GM21367 (cell line): ENCODE measurements at regions not wholly inside any gene's neighbourhood (a gene's known extent, or its start where the extent isn't known, plus 50 kb on each side); places are given as distances from the start of the nearest gene placed in this dataset.

Experiments
- ATAC-seq: cut with Tn5 transposase; IDR thresholded peaks from one replicate; pipeline ENCODE4 v1.9.1; 2021; ENCODE audit not compliant: unreplicated experiment

DNA sequence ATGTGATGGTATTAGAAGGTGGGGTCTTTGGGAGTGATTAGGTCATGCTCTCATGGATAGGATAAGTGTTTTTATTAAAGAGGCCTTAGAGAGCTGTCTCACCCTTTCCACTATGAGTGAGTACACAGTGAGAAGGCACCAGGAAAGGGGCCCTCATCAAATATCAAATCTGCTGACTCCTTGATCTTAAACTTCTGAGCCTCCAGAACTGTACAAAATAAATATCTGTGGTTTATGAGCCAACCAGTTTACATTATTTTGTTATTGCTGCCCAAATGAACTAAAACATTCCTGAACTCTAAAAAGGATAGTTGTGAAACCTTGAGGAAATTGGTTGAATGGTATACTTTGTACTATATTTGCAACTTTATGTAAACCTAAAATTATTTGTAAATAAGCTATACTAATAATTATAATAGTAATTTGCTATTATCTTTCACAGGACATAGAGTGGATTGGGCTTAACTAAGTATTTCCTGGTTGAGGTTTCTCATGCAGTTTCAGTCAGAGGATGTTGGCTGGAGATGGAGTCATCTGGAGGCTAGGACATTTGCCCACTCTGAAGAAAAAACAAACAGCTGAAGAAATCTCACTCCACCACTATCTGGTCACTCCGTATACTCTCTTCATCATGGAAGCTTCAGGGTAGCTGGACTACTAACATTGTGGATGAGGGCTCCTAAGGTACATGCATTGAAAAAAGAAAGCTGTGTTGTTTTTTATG is 1068.6 kb upstream of the CADM2 start:
- ATAC-seq, result no peak

GRCh38 chr3:83890763-83891135 is 1068.0 kb upstream of the CADM2 start:
- no peak for ATAC-seq

DNA sequence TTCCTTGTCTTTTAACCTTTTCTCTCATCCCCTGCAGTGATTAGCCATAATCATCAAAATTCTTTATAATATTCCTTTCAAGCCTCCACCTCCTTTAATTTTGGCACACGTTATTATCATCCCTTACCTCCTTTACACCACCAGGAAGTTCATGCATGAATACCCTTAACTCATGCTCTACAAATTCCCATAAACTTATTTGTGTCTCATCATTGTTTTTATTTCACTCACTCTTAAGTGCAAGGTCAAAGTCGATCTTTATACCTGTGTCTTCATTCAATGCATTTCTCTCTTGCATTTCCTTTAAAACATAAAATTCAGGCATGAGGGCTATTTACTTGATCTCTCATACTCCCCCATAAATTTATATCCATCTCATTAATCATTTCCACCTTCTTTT is 1064.6 kb upstream of the CADM2 start:
- no peak for ATAC-seq

GRCh38 chr3:83895892-83896291 is 1062.9 kb upstream of the CADM2 start:
- ATAC-seq, result no peak

DNA sequence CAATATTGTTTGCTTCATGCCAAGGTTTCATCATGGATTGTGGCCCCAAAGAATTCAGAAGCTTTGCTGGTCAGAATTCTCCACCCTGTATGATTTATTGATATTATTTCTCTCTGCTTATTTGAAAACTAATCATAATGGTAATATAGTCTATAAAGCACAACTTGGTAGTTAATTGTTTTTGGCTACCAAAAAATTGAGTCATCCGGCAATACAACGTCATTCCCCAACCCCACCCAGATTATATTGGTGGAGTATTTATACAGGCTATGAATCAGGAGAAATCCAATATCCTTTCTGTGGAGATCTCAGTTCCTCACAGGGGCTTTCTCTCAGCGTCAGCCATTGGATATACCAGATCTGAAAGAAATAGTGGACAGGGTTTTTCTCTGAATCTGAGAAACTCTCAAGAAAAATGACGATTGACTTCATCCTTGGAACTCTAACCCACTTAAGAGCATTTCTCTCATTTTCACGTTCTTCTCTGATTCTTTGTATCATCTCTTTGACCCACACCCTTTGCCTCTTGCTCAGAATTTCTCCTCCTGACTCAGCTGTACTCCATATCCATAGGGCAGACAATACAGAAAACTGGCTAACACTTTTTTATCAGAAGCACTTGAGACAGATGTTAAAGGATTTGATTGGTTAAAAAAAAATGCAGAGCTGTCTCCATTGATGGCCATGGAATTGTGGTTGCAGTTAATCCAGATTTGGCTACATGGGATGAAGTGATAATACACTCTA is 1055.8 kb upstream of the CADM2 start:
- no peak for ATAC-seq

DNA sequence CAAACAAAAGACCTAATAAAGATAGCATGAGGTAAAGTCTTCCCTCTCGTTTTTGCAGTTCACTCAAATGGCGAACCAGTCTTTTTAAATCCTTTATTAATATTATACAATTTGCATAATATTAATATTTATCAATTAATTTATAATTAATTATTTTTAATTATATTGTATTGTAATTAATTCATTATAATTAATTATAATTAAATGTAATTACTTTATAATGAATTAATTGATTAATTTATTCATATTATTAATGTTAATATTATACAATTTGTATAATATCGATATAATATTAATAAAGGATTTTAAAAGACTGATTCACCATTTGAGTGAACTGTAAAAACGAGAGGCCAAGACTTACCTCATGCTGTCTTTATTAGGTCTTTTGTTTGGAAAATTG is 1045.4 kb upstream of the CADM2 start:
- ATAC-seq, result no peak

DNA sequence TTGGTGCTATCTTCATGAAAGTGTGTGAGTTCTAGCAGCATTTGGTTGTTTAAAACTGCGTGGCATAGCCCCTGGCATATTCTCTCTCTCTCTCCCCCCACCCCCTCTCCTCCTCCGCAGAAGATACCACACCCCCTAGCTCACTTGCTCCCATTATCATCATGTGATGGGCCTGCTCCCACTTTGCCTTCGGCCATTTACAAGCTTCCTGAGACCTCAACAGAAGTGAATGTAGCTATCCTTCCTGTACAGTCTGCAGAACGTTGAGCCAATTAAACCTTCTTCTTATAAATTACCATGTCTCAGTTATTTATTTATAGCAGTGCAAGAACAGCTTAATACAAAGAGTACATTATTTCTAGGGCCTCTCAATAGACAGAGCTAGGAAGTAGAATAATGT is 1032.5 kb upstream of the CADM2 start:
- no peak for ATAC-seq

- no peak for ATAC-seq
Observed at GRCh38 chr3:83928391-83928790, 1030.4 kb upstream of the CADM2 start.

DNA sequence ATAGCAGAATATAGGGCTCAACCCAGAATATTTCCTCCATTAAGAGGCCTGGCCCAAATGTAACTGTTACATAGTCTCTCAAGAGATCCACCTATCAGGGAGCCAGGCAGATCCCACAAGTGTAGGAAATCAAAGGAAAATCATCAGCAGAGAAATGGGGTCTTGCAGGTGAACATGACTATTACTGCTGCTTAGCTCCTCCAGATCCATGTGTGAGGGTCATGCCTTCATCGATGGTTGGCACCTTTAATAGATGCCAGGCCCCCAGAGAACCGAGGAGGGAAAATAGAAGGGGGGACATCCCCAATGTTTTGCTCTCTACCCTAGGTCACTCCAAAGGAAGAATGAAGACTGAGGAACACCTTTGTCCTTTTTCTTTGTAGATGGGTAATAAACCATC is 1029.9 kb upstream of the CADM2 start:
- ATAC-seq, result no peak

- ATAC-seq, result no peak
Observed at GRCh38 chr3:83934192-83935021, 1024.4 kb upstream of the CADM2 start.

DNA sequence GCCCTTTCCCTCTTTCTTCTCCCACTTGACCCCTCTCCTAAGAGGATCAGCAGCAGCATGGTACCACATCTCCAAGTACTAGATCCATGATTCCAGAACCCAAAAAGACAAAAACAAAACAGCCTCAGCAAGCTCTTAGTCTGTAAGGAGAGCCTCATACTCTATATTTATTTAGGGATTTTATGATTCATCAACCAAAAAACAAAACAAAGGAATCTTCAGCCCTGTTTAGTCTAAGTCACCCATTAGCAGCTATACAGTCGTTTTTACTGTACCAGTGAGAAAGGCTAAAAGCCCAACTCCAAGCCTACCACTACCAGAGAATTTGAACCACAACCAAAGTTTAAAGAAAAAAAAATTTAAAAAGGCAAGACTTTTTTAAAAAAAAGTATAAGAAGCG is 1020.3 kb upstream of the CADM2 start:
- no peak for ATAC-seq

DNA sequence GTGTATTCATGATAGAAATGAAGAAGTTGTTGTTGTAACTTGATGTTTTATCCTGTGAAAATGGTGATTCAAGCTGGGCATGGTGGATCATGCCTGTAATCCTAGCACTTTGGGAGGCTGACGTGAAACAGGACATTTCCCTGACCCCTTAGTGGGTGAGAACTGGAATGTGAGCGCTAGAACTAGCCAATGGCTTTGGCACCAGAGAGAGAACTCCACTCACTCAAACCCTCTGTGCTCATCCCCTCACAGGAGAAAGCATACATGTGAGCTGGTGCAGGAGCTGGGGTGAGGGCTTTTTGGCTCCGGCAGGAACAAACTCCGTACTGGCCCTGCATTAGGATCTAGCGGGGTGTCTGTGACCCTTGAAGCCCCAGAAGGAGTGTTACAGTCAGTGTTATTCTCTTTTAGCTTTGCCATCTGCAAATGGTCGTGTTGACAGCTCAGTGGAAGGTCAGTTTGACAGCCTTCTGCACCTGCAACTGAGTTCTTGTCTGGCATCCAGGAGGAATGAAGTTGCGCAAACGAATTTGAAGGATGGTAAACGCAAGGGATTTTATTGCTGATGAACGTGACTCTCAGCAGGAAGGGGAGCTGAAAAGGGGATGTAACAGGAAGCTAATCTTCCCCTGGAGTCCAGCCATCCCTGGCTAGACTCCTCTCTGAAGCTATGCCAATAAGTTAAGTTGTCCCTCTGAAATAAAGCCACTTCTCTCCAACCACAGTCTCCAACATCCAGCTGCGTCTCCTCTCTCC is 1016.6 kb upstream of the CADM2 start:
- ATAC-seq, result no peak

DNA sequence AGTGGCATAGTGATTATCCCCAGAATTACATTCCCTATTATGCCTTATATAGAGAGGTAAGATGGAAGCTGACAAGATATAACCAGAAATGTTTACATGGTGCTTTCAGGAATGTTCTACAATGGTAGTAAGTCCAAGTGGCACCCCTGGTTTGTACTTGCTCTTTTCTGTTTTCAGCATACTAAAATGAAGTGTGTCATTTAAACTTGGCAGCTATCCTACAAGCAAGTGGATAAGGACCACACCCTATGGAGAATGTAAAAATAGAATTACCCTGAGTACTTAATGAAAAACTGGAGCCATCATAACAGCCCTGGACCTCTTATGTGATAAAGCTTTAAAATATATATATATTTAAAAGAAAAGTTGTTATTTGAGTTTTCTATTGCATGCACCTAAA is 1012.7 kb upstream of the CADM2 start:
- no peak for ATAC-seq

GRCh38 chr3:83946554-83946953 is 1012.2 kb upstream of the CADM2 start:
- no peak for ATAC-seq

GRCh38 chr3:83948771-83949170 is 1010.0 kb upstream of the CADM2 start:
- no peak for ATAC-seq

- ATAC-seq, result no peak
Observed at GRCh38 chr3:83953417-83954089, 1005.2 kb upstream of the CADM2 start.

- no peak for ATAC-seq
Observed at GRCh38 chr3:83956431-83956830, 1002.4 kb upstream of the CADM2 start.

DNA sequence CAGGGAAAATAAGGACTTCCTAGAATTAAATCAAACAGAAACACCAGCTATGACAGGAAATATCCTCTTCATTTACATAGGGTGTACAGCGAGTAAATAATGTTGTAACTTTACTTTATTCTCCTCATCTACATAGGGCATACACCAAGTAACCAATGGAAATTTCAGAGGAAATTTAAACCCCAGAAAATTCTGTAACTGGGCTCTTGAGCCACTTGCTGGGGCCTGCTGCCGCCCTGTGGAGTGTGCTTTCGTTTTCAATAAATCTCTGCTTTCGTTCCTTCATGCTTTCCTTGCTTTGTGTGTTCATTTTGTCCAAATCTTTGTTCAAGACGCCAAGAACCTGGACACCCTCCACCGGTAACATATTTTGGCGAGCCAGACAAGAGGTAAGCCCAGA is 990.4 kb upstream of the CADM2 start:
- ATAC-seq, result no peak

DNA sequence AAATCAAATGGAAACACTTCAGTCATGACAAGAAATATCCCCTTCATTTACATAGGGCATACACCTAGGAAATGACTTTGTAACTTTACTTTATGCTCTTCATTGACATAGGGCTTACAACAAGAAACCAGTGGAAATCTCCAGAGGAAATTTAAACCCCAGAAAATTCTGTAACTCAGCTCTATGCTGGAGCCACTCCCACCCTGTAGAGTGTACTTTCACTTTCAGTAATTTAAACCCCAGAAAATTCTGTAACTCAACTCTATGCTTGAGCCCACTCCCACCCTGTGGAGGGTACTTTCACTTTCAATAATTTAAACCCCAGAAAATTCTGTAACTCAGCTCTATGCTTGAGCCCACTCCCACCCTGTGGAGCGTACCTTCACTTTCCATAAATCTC is 987.1 kb upstream of the CADM2 start:
- ATAC-seq, result no peak

- ATAC-seq, result no peak
Observed at GRCh38 chr3:84008623-84009022, 950.2 kb upstream of the CADM2 start.

DNA sequence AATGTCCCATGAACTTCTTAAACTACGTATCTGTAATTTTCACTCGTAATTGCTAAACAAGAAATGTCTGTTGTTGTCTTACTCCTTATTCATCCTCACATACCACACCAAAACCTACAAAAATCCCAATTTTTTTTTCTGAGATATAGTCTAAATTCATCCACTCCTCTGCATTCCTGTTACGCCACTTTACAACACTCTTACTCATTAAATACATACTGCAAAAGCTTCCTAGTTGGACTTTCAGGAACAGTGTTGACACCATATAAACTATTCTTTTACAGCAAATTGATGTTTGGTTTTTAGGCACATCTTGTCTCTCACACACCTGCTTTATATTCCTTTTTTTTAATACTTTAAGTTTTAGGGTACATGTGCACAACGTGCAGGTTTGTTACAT is 934.9 kb upstream of the CADM2 start:
- ATAC-seq, result no peak
